Activated T-cell treated with anti-CD3 and anti-CD28 coated beads, Interleukin-2, amount 50 U/mL, for 48 hours (primary cell): ENCODE measurements at regions not wholly inside any gene's neighbourhood (a gene's known extent, or its start where the extent isn't known, plus 50 kb on each side); places are given as distances from the start of the nearest gene placed in this dataset.

ENCODE experiments used
- DNase-seq, 2 experiments: peaks; one replicate each; pipeline ENCODE4 v3.0.0-alpha.2; 2020

GRCh38 chr12:88418856-88419497 is 161.3 kb downstream of the KITLG start:
- no peak for DNase-seq

GRCh38 chr12:88419794-88420193 is 160.5 kb downstream of the KITLG start:
- no peak for DNase-seq

GRCh38 chr12:88420457-88420856 is 159.8 kb downstream of the KITLG start:
- no peak for DNase-seq

GRCh38 chr12:88424791-88425730 is 155.2 kb downstream of the KITLG start:
- no peak for DNase-seq

GRCh38 chr12:88428350-88428749 is 151.9 kb downstream of the KITLG start:
- no peak for DNase-seq

GRCh38 chr12:88431246-88431645 is 149.0 kb downstream of the KITLG start:
- DNase-seq, result no peak

- DNase-seq, result no peak
These were observed 147.5 kb downstream of the KITLG start for GRCh38 chr12:88432531-88433490.

GRCh38 chr12:88433997-88434703 is 146.1 kb downstream of the KITLG start:
- no peak for DNase-seq

GRCh38 chr12:88435334-88436076 is 144.8 kb downstream of the KITLG start:
- DNase-seq, result no peak

GRCh38 chr12:88437226-88437625 is 143.0 kb downstream of the KITLG start:
- no peak for DNase-seq
